GM12872 (cell line): ENCODE measurements at regions not wholly inside any gene's neighbourhood (a gene's known extent, or its start where the extent isn't known, plus 50 kb on each side); places are given as distances from the start of the nearest gene placed in this dataset.
A peak's percentile ranks its signal among the peaks of the same experiment; 100 is the strongest.

ENCODE experiments used
- CTCF ChIP-seq: IDR thresholded peaks from 3 replicates; pipeline ENCODE4 v1.5.1; 2011; ENCODE audit warnings: low read depth, mild to moderate bottlenecking, low read length, moderate library complexity; ENCODE audit not compliant: insufficient read depth

- TF ChIP-seq CTCF, result no peak
Measured at GRCh38 chr6:43981363-43981990, 145.8 kb downstream of the MRPL14 start.

DNA sequence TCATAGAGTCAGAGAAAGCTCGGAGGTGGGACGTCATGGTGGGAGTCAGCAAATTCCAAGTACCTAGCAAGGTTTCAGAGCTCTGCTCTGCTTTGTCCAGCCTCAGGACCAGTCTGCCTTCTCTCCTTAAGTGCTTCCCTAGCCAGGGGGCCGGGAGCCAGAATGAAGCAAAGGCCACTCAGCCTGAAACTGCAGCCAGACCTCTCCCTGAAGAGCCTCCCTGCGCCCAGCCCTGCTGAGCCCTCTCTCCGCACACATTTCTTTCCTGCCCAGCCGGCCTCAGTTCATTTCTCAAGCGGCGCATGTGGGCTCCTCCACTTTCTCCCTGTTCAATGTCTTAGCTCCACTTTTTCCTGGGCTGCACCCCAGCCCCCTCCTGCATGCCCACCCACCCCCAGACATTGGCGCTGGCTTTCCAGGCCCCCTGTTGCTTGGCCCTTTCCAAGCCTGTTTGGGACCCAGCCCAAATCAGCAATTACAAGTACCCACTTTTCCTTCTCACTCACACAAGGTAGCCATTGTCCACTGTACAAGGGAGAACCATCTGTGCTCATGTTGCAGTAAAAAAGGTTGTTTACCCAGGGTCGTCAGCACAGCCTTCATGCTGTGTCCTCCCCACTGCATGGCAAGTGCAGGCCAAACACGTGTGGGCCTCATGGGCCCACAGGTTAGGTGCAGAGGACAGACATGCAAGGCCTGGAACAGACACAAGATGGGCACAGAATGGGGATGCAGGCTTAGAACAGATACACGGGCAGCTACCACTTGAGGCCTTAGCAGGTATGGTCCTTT lies 147.1 kb downstream of the MRPL14 start:
- no peak for TF ChIP-seq CTCF

DNA sequence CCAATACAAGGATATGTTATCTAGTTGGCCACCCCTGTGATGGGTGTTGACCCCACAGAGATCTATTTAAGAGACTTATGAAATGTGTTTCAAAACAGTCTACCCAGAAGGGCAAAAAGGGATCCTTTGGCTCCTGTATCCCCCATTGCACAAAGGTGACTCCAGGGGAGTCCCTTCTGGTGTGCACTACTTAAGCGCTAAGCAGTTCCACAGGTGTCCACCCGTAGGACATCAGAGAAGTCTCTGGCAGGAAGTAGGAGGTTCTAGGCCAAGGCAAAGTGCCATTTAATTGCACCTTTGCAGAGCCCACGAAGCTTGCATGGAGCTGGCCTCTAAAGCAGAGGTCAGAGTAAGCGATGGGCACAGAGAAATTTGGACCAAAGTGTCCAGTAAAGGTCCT lies 147.7 kb downstream of the MRPL14 start:
- TF ChIP-seq CTCF, result no peak

GRCh38 chr6:43978473-43979346 lies 148.5 kb downstream of the MRPL14 start:
- no peak for TF ChIP-seq CTCF

DNA sequence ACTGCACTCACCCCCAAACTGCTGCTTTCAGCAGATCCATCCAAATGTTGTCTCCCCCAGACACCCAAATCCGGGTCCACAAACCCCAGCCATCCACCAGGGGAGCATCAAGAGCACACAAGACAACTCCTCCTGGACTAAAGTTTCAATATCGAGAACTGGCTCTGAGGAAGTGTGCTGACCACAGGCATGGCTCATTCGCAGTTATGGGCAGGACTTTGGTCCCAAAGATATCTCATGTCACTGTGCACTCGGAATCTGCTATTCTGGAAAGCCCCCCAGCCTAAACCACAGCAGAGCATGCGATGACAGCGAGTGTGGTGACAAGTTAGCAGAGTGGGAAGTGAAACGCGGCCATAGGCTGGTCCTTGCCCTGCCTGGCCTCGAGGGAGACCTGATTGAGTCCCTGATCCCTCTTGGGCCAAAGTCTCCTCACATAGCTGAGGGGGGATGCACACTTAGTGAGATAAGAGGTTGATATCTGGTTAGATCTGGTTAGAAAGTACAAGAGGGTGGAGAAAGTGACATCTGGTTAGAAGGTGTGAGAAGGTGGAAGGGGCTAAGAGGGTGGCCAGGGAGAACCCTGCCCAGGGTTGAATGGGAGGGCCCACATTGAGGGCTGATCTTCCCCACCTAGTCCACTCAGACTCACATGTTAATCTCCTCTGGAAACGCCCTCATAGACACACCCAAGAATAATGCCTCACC lies 149.7 kb downstream of the MRPL14 start:
- peak; percentile 61 for TF ChIP-seq CTCF

DNA sequence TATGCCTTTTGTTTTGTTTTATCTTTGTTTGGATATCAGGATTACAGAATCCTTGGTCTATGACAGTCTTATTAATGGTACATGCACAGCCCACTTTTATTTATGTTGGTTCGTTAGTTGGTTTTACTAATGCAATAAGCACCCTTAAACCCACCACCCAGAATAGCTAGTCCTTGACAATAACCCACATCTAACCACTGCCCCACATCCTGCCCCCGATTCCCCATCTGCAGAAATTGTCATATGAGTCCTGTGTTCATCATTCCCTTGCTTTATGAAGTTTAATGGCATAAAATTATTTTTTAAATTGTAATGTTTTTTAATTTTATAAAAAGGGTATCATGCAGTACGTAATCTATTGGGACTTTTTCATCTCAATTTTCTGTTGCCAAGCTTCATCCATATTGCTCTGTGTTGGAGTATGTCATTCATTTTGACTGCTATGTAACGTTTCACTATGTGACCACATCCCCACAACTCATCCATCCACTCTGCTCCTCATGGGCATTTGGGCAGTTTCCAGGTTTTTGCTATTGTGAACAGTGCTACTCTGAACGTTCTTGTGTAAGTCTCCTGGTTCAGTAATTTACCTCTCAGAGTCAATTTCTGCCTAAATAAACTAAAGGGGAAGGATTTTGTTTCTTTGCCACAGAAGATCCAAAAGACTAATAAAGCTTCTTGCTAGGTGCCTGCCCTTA lies 150.4 kb downstream of the MRPL14 start:
- no peak for TF ChIP-seq CTCF
